Skeletal muscle tissue (tissue), 3 donors: ENCODE measurements at regions not wholly inside any gene's neighbourhood (a gene's known extent, or its start where the extent isn't known, plus 50 kb on each side); places are given as distances from the start of the nearest gene placed in this dataset.

ENCODE experiments used
- H3K27ac ChIP-seq: one replicate; pipeline ENCODE4 v1.7.0; 2013; ENCODE audit warnings: mild to moderate bottlenecking, low read depth, low read length, inconsistent platforms
- H3K27me3 ChIP-seq, 3 donors: one replicate each; pipeline ENCODE4 v1.7.0; 2013; ENCODE audit warnings: low read length in 3 of 3; ENCODE audit not compliant: control insufficient read depth in 3 of 3, insufficient read depth in 3 of 3
- H3K36me3 ChIP-seq, 3 donors: one replicate each; pipeline ENCODE4 v1.7.0; 2013; ENCODE audit warnings: low read length in 3 of 3; ENCODE audit not compliant: control insufficient read depth in 3 of 3, insufficient read depth in 3 of 3
- H3K4me1 ChIP-seq, 3 donors: one replicate each; pipeline ENCODE4 v1.7.0; 2013; ENCODE audit warnings: low read length in 3 of 3, mild to moderate bottlenecking in 3 of 3; ENCODE audit not compliant: control insufficient read depth in 3 of 3, insufficient read depth in 3 of 3
- H3K4me3 ChIP-seq, 3 donors: one replicate each; pipeline ENCODE4 v1.7.0; 2013; ENCODE audit warnings: low read length in 3 of 3
- H3K9ac ChIP-seq, 3 donors: one replicate each; pipeline ENCODE4 v1.7.0; 2013; ENCODE audit warnings: low read length in 3 of 3, mild to moderate bottlenecking in 3 of 3, moderate library complexity in 2 of 3, low read depth in 1 of 3
- H3K9me3 ChIP-seq, 3 donors: one replicate each; pipeline ENCODE4 v1.7.0; 2013; ENCODE audit warnings: low read length in 3 of 3; ENCODE audit not compliant: control insufficient read depth in 3 of 3
- donor health status: Osteomylitis.

DNA sequence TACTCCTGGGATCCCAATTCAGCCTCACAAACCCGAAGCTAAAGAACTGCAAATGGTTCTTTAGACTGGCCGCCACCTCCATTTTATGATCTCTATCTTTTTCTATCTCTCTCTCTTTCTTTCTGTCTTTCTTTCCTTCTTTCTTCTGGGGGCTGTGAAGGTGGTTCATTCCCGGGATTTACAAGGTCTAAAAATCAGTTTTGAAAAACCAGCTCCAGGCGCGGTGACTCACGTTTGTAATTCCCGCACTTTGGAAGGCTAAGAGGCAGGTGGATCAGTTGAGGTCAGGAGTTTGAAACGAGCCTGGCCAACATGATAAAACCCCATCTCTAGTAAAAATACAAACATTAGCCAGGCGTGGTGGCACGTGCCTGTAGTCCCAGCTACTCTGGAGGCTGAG lies 67.2 kb upstream of the VASH1 start:
- Histone ChIP-seq H3K9ac (no peak overlapping the region), H3K36me3 (no peaks in the 10 kb centered on the region), H3K4me3 (no peak overlapping the region), H3K4me1 (no peaks in the 10 kb centered on the region), H3K27ac (no peak overlapping the region), H3K27me3 (no peaks in the 10 kb centered on the region), H3K9me3 (no peaks in the 10 kb centered on the region)

GRCh38 chr14:76695263-76695920 lies 65.9 kb upstream of the VASH1 start:
- no peak overlapping the region for H3K9ac ChIP-seq
- no peaks in the 10 kb centered on the region for H3K27me3 ChIP-seq
- H3K4me3 ChIP-seq: no peak overlapping the region

GRCh38 chr14:76696361-76696760 lies 64.9 kb upstream of the VASH1 start:
- no peak overlapping the region for H3K27ac ChIP-seq
- peaks cover 0 to 9% (median 8%) of the 10 kb centered on the region in 3 donors for H3K4me1 ChIP-seq
- no peaks in the 10 kb centered on the region for H3K36me3 ChIP-seq
- no peaks in the 10 kb centered on the region for H3K9me3 ChIP-seq
- no peak overlapping the region for H3K9ac ChIP-seq
- H3K27me3 ChIP-seq: no peaks in the 10 kb centered on the region
- H3K4me3 ChIP-seq: no peak overlapping the region

More at GRCh38 chr14:76695263-76695920, 65.9 kb upstream of the VASH1 start:
- Histone ChIP-seq H3K36me3 (no peaks in the 10 kb centered on the region), H3K27ac (no peak overlapping the region), H3K4me1 (peaks cover 0 to 9% (median 6%) of the 10 kb centered on the region in 3 donors), H3K9me3 (no peaks in the 10 kb centered on the region)

GRCh38 chr14:76696791-76697190 lies 64.5 kb upstream of the VASH1 start:
- peaks cover 2 to 9% (median 9%) of the 10 kb centered on the region in 3 donors for H3K4me1 ChIP-seq
- H3K27me3 ChIP-seq: no peaks in the 10 kb centered on the region
- no peak overlapping the region for H3K27ac ChIP-seq
- no peaks in the 10 kb centered on the region for H3K36me3 ChIP-seq
- H3K9ac ChIP-seq: no peak overlapping the region
- no peaks in the 10 kb centered on the region for H3K9me3 ChIP-seq
- no peak overlapping the region for H3K4me3 ChIP-seq

GRCh38 chr14:76697246-76697905 lies 63.9 kb upstream of the VASH1 start:
- Histone ChIP-seq H3K36me3 (no peaks in the 10 kb centered on the region), H3K4me3 (no peak overlapping the region), H3K27ac (no peak overlapping the region), H3K27me3 (no peaks in the 10 kb centered on the region), H3K9me3 (no peaks in the 10 kb centered on the region), H3K4me1 (peaks cover 5 to 14% (median 9%) of the 10 kb centered on the region in 3 donors), H3K9ac (no peak overlapping the region)

- Histone ChIP-seq H3K27ac (no peak overlapping the region), H3K9ac (no peak overlapping the region), H3K27me3 (no peaks in the 10 kb centered on the region), H3K4me1 (peaks cover 5 to 14% (median 9%) of the 10 kb centered on the region in 3 donors), H3K4me3 (no peak overlapping the region), H3K36me3 (no peaks in the 10 kb centered on the region), H3K9me3 (no peaks in the 10 kb centered on the region)
Measured at GRCh38 chr14:76698191-76698590, 63.1 kb upstream of the VASH1 start.

- Histone ChIP-seq H3K27ac (no peak overlapping the region), H3K9ac (no peak overlapping the region), H3K4me1 (peaks cover 5 to 14% (median 9%) of the 10 kb centered on the region in 3 donors), H3K36me3 (no peaks in the 10 kb centered on the region), H3K4me3 (no peak overlapping the region), H3K9me3 (no peaks in the 10 kb centered on the region), H3K27me3 (no peaks in the 10 kb centered on the region)
Measured at GRCh38 chr14:76698631-76699030, 62.6 kb upstream of the VASH1 start.

DNA sequence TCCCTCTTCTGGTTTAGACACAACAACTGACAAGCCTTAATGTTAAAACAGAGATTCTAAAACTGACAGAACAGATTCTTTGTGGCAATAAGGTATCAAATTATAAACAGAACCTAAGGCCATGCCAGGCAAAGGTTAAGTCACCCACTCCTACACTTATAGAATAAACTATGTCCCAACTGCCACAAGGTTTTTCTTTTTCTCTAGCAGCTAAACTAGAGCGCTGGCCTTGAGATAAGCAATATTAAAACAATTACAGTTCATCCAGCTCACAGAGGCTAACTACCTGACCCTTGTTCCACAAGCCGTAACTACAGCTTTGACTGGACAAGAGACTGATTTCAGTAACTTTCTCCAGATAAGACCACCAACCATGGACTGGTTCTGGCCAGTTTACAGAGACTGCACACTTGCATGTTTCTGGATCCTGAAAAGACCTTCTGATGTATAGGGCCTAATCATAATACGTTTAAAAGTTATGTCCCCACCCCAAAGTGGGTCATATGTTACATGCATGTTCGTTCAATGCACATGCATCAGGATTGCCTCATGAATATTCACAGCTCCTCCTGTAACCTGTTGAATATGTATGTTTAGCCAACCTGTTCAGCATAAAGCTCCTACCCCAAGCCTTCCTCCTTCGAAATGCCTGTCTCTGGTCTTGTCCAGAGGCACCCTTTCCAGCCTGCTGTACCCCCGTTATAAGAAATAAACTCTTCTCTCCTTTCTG lies 61.9 kb upstream of the VASH1 start:
- no peak overlapping the region for H3K4me3 ChIP-seq
- H3K4me1 ChIP-seq: peaks cover 5 to 14% (median 9%) of the 10 kb centered on the region in 3 donors

GRCh38 chr14:76699939-76700590 lies 61.2 kb upstream of the VASH1 start:
- H3K27me3 ChIP-seq: no peaks in the 10 kb centered on the region
- H3K9me3 ChIP-seq: no peaks in the 10 kb centered on the region
- H3K36me3 ChIP-seq: no peaks in the 10 kb centered on the region
- H3K27ac ChIP-seq: no peak overlapping the region
- no peak overlapping the region for H3K4me3 ChIP-seq
- peaks cover 5 to 14% (median 9%) of the 10 kb centered on the region in 3 donors for H3K4me1 ChIP-seq
- H3K9ac ChIP-seq: no peak overlapping the region

More for the DNA sequence above, 61.9 kb upstream of the VASH1 start:
- Histone ChIP-seq H3K36me3 (no peaks in the 10 kb centered on the region), H3K9ac (no peak overlapping the region), H3K27me3 (no peaks in the 10 kb centered on the region), H3K27ac (no peak overlapping the region), H3K9me3 (no peaks in the 10 kb centered on the region)
